SU-DHL-6 (cell line): ENCODE measurements at regions not wholly inside any gene's neighbourhood (a gene's known extent, or its start where the extent isn't known, plus 50 kb on each side); places are given as distances from the start of the nearest gene placed in this dataset.

ENCODE experiments used
- H2AFZ ChIP-seq: fragments of 200-600 bp; sonication (generic); 2 replicates; pipeline ENCODE4 v1.6.1; 2014; ENCODE audit warnings: low read depth, mild to moderate bottlenecking, moderate library complexity, mixed read lengths, antibody characterized with exemption, low read length; ENCODE audit not compliant: severe bottlenecking
- H3F3A ChIP-seq: fragments of 200-600 bp; shearing (Covaris generic); 2 replicates; pipeline ENCODE4 v1.6.0; 2016; ENCODE audit warnings: antibody characterized with exemption, mild to moderate bottlenecking; ENCODE audit not compliant: insufficient read depth
- H3K27ac ChIP-seq: fragments of 200-600 bp; sonication (generic); 2 replicates; pipeline ENCODE4 v1.5.1; 2016; ENCODE audit warnings: low read depth, mild to moderate bottlenecking, low read length, moderate library complexity, mixed read lengths
- H3K27me3 ChIP-seq: fragments of 200-600 bp; sonication (generic), shearing (Covaris generic); 2 replicates; pipeline ENCODE4 v1.6.0; 2014; ENCODE audit warnings: mild to moderate bottlenecking, low read length
- H3K36me3 ChIP-seq: fragments of 200-600 bp; sonication (generic); 2 replicates; pipeline ENCODE4 v1.6.1; 2014; ENCODE audit warnings: mild to moderate bottlenecking, low read length, mixed read lengths
- H3K4me2 ChIP-seq: fragments of 300-600, 200-600 bp; shearing (Covaris generic), sonication (generic); 2 replicates; pipeline ENCODE4 v1.6.0; 2014; ENCODE audit warnings: low read length, low read depth, mild to moderate bottlenecking; ENCODE audit not compliant: poor library complexity, severe bottlenecking
- H3K4me3 ChIP-seq: fragments of 200-600 bp; sonication (generic); 2 replicates; pipeline ENCODE4 v1.5.1; 2014; ENCODE audit warnings: antibody characterized with exemption, low read length, mild to moderate bottlenecking, mixed read lengths; ENCODE audit not compliant: insufficient read depth, poor library complexity, severe bottlenecking
- H3K79me2 ChIP-seq: fragments of 200-600 bp; sonication (generic); 2 replicates; pipeline ENCODE4 v1.6.1; 2014; ENCODE audit warnings: mild to moderate bottlenecking, low read length, moderate library complexity; ENCODE audit not compliant: insufficient read depth
- H3K9ac ChIP-seq: fragments of 200-600 bp; sonication (generic); 2 replicates; pipeline ENCODE4 v1.7.0; 2014; ENCODE audit warnings: mild to moderate bottlenecking, low read length
- H3K9me2 ChIP-seq: fragments of 200-600 bp; sonication (generic); replicated peaks from 2 replicates; pipeline ENCODE4 v1.6.1; 2014; ENCODE audit warnings: low read length; ENCODE audit not compliant: insufficient read depth
- H3K9me3 ChIP-seq: fragments of 200-600 bp; sonication (generic); 2 replicates; pipeline ENCODE4 v1.6.1; 2014; ENCODE audit warnings: low read length, mixed read lengths; ENCODE audit not compliant: insufficient read depth
- H4K20me1 ChIP-seq: fragments of 200-600 bp; sonication (generic); 2 replicates; pipeline ENCODE4 v1.6.1; 2014; ENCODE audit warnings: low read depth, mild to moderate bottlenecking, antibody characterized with exemption, low read length, moderate library complexity, mixed read lengths
- EZH2phosphoT487 ChIP-seq: fragments of 200-600 bp; sonication (generic), shearing (Covaris generic); conservative IDR thresholded peaks from 2 replicates; pipeline ENCODE4 v1.6.1; 2018; ENCODE audit warnings: mild to moderate bottlenecking, antibody characterized with exemption, low read length, moderate library complexity, mixed read lengths
- TF ChIP-seq, protein P1 (sequence below): fragments of 200-600 bp; sonication (generic); IDR thresholded peaks from one replicate; pipeline ENCODE4 v1.5.1; 2017; ENCODE audit warnings: antibody characterized with exemption, mild to moderate bottlenecking, low read length, moderate library complexity; ENCODE audit not compliant: insufficient read depth, poor library complexity, severe bottlenecking

DNA sequence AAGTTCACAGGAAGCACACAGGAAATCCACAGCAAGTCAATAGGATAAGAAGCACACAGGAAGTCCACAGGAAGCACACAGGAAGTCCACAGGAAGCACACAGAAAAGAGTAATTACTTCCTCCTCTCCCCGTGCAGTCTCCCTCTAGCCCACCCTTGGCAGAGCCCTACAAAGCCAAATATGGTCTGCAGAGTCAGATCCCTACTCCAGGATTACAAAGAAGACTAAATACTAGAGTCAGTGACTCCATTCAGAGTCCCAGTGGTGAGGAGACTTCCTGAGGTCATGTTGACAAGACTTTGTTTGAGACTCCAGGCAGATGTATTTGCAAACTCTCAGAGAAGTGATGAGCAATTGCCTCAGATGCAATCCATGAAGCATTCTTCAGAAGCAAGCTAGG is 398.6 kb upstream of the AUTS2 start:
- no peaks in the 10 kb centered on the region for H3F3A ChIP-seq
- H3K9me2 ChIP-seq = no peaks in the 10 kb centered on the region
- H4K20me1 ChIP-seq = no peaks in the 10 kb centered on the region
- TF ChIP-seq, protein P1, sequence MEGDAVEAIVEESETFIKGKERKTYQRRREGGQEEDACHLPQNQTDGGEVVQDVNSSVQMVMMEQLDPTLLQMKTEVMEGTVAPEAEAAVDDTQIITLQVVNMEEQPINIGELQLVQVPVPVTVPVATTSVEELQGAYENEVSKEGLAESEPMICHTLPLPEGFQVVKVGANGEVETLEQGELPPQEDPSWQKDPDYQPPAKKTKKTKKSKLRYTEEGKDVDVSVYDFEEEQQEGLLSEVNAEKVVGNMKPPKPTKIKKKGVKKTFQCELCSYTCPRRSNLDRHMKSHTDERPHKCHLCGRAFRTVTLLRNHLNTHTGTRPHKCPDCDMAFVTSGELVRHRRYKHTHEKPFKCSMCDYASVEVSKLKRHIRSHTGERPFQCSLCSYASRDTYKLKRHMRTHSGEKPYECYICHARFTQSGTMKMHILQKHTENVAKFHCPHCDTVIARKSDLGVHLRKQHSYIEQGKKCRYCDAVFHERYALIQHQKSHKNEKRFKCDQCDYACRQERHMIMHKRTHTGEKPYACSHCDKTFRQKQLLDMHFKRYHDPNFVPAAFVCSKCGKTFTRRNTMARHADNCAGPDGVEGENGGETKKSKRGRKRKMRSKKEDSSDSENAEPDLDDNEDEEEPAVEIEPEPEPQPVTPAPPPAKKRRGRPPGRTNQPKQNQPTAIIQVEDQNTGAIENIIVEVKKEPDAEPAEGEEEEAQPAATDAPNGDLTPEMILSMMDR = no peak
- no peak for TF ChIP-seq EZH2phosphoT487
- no peaks in the 10 kb centered on the region for H3K27me3 ChIP-seq
- no peaks in the 10 kb centered on the region; the same call in 1 of the 2 replicates for H3K36me3 ChIP-seq
- H3K4me3 ChIP-seq = peak overlapping the region; percentile 8
- no peak overlapping the region for H3K9ac ChIP-seq
- H3K9me3 ChIP-seq = peaks cover 12% of the 10 kb centered on the region; the same call in 1 of the 2 replicates
- peak overlapping the region; percentile 89 for H2AFZ ChIP-seq
- no peaks in the 10 kb centered on the region for H3K79me2 ChIP-seq
- H3K27ac ChIP-seq = peak overlapping the region; percentile 4; the same call in 1 of the 2 replicates
- no peak overlapping the region for H3K4me2 ChIP-seq

DNA sequence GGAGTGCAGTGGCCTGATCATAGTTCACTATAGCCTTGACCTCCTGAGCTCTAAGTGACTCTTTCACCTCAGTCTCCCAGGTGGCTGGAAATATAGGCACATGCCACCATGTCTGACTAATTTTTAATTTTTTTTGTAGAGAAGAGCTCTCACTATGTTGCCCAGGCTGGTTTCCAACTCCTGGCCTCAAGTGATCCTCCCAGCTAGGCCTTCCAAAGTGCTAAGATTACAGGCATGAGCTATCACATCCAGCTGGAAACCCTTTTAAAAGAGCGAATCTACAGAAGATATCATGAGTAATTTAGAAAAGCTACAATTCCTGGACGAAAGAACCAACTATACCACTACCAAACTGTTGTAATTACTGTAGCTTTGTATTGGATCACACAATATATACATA is 394.4 kb upstream of the AUTS2 start:
- no peak overlapping the region for H3K9ac ChIP-seq
- no peak overlapping the region for H3K4me2 ChIP-seq
- H3K9me3 ChIP-seq = peaks cover 10% of the 10 kb centered on the region; the same call in 1 of the 2 replicates
- TF ChIP-seq, protein P1 = no peak
- no peak for TF ChIP-seq EZH2phosphoT487
- no peaks in the 10 kb centered on the region for H4K20me1 ChIP-seq
- H3K79me2 ChIP-seq = no peaks in the 10 kb centered on the region
- no peak overlapping the region for H2AFZ ChIP-seq
- H3K27ac ChIP-seq = no peak overlapping the region
- H3F3A ChIP-seq = no peaks in the 10 kb centered on the region
- no peak overlapping the region for H3K4me3 ChIP-seq
- no peaks in the 10 kb centered on the region for H3K27me3 ChIP-seq
- no peaks in the 10 kb centered on the region; the same call in 1 of the 2 replicates for H3K36me3 ChIP-seq
- no peaks in the 10 kb centered on the region for H3K9me2 ChIP-seq

DNA sequence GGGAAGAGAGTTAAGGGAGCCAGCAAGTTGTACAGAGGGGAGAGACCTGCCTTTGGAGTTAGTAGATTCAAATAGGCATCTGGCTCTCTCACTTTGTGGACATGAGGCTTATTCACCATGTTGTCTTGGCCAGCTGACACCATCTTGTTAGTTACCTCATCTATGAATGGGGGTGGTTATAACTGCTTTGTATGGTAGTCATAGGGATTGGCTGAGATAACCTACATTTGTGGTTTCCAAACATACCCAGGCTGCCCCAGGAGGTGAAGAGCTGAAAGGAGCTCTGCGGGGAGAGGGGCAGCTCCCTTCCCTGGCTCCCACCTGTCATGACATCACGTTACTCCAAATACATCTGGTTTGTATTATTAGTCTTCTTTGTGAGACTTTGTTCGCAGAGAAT is 393.3 kb upstream of the AUTS2 start:
- no peaks in the 10 kb centered on the region for H3K9me2 ChIP-seq
- no peak overlapping the region for H2AFZ ChIP-seq
- no peaks in the 10 kb centered on the region for H3K27me3 ChIP-seq
- no peaks in the 10 kb centered on the region for H3K36me3 ChIP-seq
- H3K79me2 ChIP-seq = no peaks in the 10 kb centered on the region
- TF ChIP-seq, protein P1 = no peak
- no peaks in the 10 kb centered on the region for H4K20me1 ChIP-seq
- H3K9me3 ChIP-seq = no peaks in the 10 kb centered on the region
- H3K4me2 ChIP-seq = no peak overlapping the region
- no peak overlapping the region for H3K27ac ChIP-seq
- no peak overlapping the region for H3K9ac ChIP-seq
- no peak overlapping the region for H3K4me3 ChIP-seq
- no peaks in the 10 kb centered on the region for H3F3A ChIP-seq

DNA sequence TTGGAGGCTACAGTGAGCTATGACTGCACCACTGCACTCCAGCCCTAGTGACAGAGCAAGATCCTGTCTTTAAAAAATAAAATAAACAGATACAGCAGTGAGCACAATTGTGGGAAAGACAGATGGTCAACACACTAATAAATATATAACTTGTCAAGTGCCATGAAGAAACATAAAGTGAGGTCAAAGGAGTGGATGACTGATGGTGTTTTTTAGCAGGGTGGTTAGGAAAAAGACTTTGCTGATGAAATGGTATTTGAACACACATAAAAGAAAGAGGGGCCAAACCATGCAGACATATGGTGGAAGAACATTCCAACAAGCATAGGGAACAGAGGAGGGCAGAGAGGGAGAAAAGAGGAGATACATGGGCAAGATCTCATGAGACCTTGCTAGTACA is 392.7 kb upstream of the AUTS2 start:
- Histone ChIP-seq H3K4me2 (no peak overlapping the region), H3F3A (no peaks in the 10 kb centered on the region), H3K36me3 (no peaks in the 10 kb centered on the region), H3K27ac (no peak overlapping the region), H4K20me1 (no peaks in the 10 kb centered on the region), H2AFZ (no peak overlapping the region), H3K9ac (no peak overlapping the region), H3K9me2 (no peaks in the 10 kb centered on the region), H3K27me3 (no peaks in the 10 kb centered on the region), H3K9me3 (no peaks in the 10 kb centered on the region), H3K4me3 (no peak overlapping the region), H3K79me2 (no peaks in the 10 kb centered on the region)
- TF ChIP-seq, protein P1 = no peak
- TF ChIP-seq EZH2phosphoT487 = no peak
